ENCODE measurements at regions not wholly inside any gene's neighbourhood (a gene's known extent, or its start where the extent isn't known, plus 50 kb on each side); places are given as distances from the start of the nearest gene placed in this dataset.

- no peak overlapping the region for H2AFZ ChIP-seq (ENCODE audit: low read length, unreplicated experiment)
- no peaks in the 10 kb centered on the region for H3K36me3 ChIP-seq (ENCODE audit: insufficient read depth, low read length)
- no peak overlapping the region for H3K27ac ChIP-seq (ENCODE audit: low read depth, low read length)
- no peaks in the 10 kb centered on the region for H3K27me3 ChIP-seq (ENCODE audit: insufficient read depth, low read length)
- no peaks in the 10 kb centered on the region for H3K4me1 ChIP-seq (ENCODE audit: control insufficient read depth, insufficient read depth, low read length, unreplicated experiment)
- H3K79me2 ChIP-seq (ENCODE audit: control insufficient read depth, insufficient read depth, low read length, unreplicated experiment) = no peaks in the 10 kb centered on the region
- H3K4me3 ChIP-seq (ENCODE audit: low read depth, low read length) = no peak overlapping the region
Observed at GRCh38 chr15:37359101-37359892, 258.9 kb upstream of the MEIS2 start.

- H2AFZ ChIP-seq (ENCODE audit: low read length, unreplicated experiment) = no peak overlapping the region
- no peaks in the 10 kb centered on the region for H3K4me1 ChIP-seq (ENCODE audit: control insufficient read depth, insufficient read depth, low read length, unreplicated experiment)
Observed at GRCh38 chr15:37359893-37360290, 259.5 kb upstream of the MEIS2 start.

GRCh38 chr15:37360724-37361123, 260.4 kb upstream of the MEIS2 start:
- Histone ChIP-seq H3K27ac (ENCODE audit: low read depth, low read length) (no peak overlapping the region), H3K4me1 (ENCODE audit: control insufficient read depth, insufficient read depth, low read length, unreplicated experiment) (no peaks in the 10 kb centered on the region), H3K36me3 (ENCODE audit: insufficient read depth, low read length) (no peaks in the 10 kb centered on the region), H2AFZ (ENCODE audit: low read length, unreplicated experiment) (no peak overlapping the region), H3K4me3 (ENCODE audit: low read depth, low read length) (no peak overlapping the region), H3K79me2 (ENCODE audit: control insufficient read depth, insufficient read depth, low read length, unreplicated experiment) (no peaks in the 10 kb centered on the region), H3K27me3 (ENCODE audit: insufficient read depth, low read length) (no peaks in the 10 kb centered on the region)

More at GRCh38 chr15:37359893-37360290, 259.5 kb upstream of the MEIS2 start:
- H3K27ac ChIP-seq (ENCODE audit: low read depth, low read length) = no peak overlapping the region
- H3K27me3 ChIP-seq (ENCODE audit: insufficient read depth, low read length) = no peaks in the 10 kb centered on the region
- no peaks in the 10 kb centered on the region for H3K79me2 ChIP-seq (ENCODE audit: control insufficient read depth, insufficient read depth, low read length, unreplicated experiment)
- no peak overlapping the region for H3K4me3 ChIP-seq (ENCODE audit: low read depth, low read length)
- H3K36me3 ChIP-seq (ENCODE audit: insufficient read depth, low read length) = no peaks in the 10 kb centered on the region

GRCh38 chr15:37361621-37362020, 261.3 kb upstream of the MEIS2 start:
- no peaks in the 10 kb centered on the region for H3K4me1 ChIP-seq (ENCODE audit: control insufficient read depth, insufficient read depth, low read length, unreplicated experiment)
- H3K4me3 ChIP-seq (ENCODE audit: low read depth, low read length) = no peak overlapping the region
- no peak overlapping the region for H3K27ac ChIP-seq (ENCODE audit: low read depth, low read length)
- H3K79me2 ChIP-seq (ENCODE audit: control insufficient read depth, insufficient read depth, low read length, unreplicated experiment) = no peaks in the 10 kb centered on the region
- no peak overlapping the region for H2AFZ ChIP-seq (ENCODE audit: low read length, unreplicated experiment)
- no peaks in the 10 kb centered on the region for H3K27me3 ChIP-seq (ENCODE audit: insufficient read depth, low read length)
- H3K36me3 ChIP-seq (ENCODE audit: insufficient read depth, low read length) = no peaks in the 10 kb centered on the region

- Histone ChIP-seq H3K4me1 (ENCODE audit: control insufficient read depth, insufficient read depth, low read length, unreplicated experiment) (no peaks in the 10 kb centered on the region), H3K79me2 (ENCODE audit: control insufficient read depth, insufficient read depth, low read length, unreplicated experiment) (no peaks in the 10 kb centered on the region), H3K36me3 (ENCODE audit: insufficient read depth, low read length) (no peaks in the 10 kb centered on the region), H3K27ac (ENCODE audit: low read depth, low read length) (no peak overlapping the region), H2AFZ (ENCODE audit: low read length, unreplicated experiment) (no peak overlapping the region), H3K4me3 (ENCODE audit: low read depth, low read length) (no peak overlapping the region), H3K27me3 (ENCODE audit: insufficient read depth, low read length) (no peaks in the 10 kb centered on the region)
Observed at GRCh38 chr15:37362414-37362813, 262.1 kb upstream of the MEIS2 start.

GRCh38 chr15:37368961-37369360, 268.6 kb upstream of the MEIS2 start:
- no peaks in the 10 kb centered on the region for H3K4me1 ChIP-seq (ENCODE audit: control insufficient read depth, insufficient read depth, low read length, unreplicated experiment)
- H3K27me3 ChIP-seq (ENCODE audit: insufficient read depth, low read length) = no peaks in the 10 kb centered on the region
- H2AFZ ChIP-seq (ENCODE audit: low read length, unreplicated experiment) = no peak overlapping the region
- no peaks in the 10 kb centered on the region for H3K79me2 ChIP-seq (ENCODE audit: control insufficient read depth, insufficient read depth, low read length, unreplicated experiment)
- no peaks in the 10 kb centered on the region for H3K36me3 ChIP-seq (ENCODE audit: insufficient read depth, low read length)
- H3K4me3 ChIP-seq (ENCODE audit: low read depth, low read length) = no peak overlapping the region
- no peak overlapping the region for H3K27ac ChIP-seq (ENCODE audit: low read depth, low read length)

- H3K27ac ChIP-seq (ENCODE audit: low read depth, low read length) = no peak overlapping the region
- 0 out of 2 replicates have a peak, but pooled peaks cover 6% of the 10 kb centered on the region for H3K27me3 ChIP-seq (ENCODE audit: insufficient read depth, low read length)
- no peak overlapping the region for H3K4me3 ChIP-seq (ENCODE audit: low read depth, low read length)
- H3K79me2 ChIP-seq (ENCODE audit: control insufficient read depth, insufficient read depth, low read length, unreplicated experiment) = no peaks in the 10 kb centered on the region
- H3K36me3 ChIP-seq (ENCODE audit: insufficient read depth, low read length) = no peaks in the 10 kb centered on the region
- H3K4me1 ChIP-seq (ENCODE audit: control insufficient read depth, insufficient read depth, low read length, unreplicated experiment) = no peaks in the 10 kb centered on the region
- no peak overlapping the region for H2AFZ ChIP-seq (ENCODE audit: low read length, unreplicated experiment)
Observed at GRCh38 chr15:37370941-37371340, 270.6 kb upstream of the MEIS2 start.

GRCh38 chr15:37372064-37372463, 271.7 kb upstream of the MEIS2 start:
- H3K4me1 ChIP-seq (ENCODE audit: control insufficient read depth, insufficient read depth, low read length, unreplicated experiment) = no peaks in the 10 kb centered on the region
- H2AFZ ChIP-seq (ENCODE audit: low read length, unreplicated experiment) = no peak overlapping the region
- no peak overlapping the region for H3K4me3 ChIP-seq (ENCODE audit: low read depth, low read length)
- no peak overlapping the region for H3K27ac ChIP-seq (ENCODE audit: low read depth, low read length)
- no peaks in the 10 kb centered on the region for H3K36me3 ChIP-seq (ENCODE audit: insufficient read depth, low read length)
- H3K79me2 ChIP-seq (ENCODE audit: control insufficient read depth, insufficient read depth, low read length, unreplicated experiment) = no peaks in the 10 kb centered on the region
- 0 out of 2 replicates have a peak, but pooled peaks cover 6% of the 10 kb centered on the region for H3K27me3 ChIP-seq (ENCODE audit: insufficient read depth, low read length)

- Histone ChIP-seq H3K79me2 (ENCODE audit: control insufficient read depth, insufficient read depth, low read length, unreplicated experiment) (no peaks in the 10 kb centered on the region), H3K4me1 (ENCODE audit: control insufficient read depth, insufficient read depth, low read length, unreplicated experiment) (no peaks in the 10 kb centered on the region), H3K4me3 (ENCODE audit: low read depth, low read length) (no peak overlapping the region), H3K27me3 (ENCODE audit: insufficient read depth, low read length) (peaks cover 10% of the 10 kb centered on the region; the same call in 1 of the 2 replicates), H2AFZ (ENCODE audit: low read length, unreplicated experiment) (no peak overlapping the region), H3K36me3 (ENCODE audit: insufficient read depth, low read length) (no peaks in the 10 kb centered on the region), H3K27ac (ENCODE audit: low read depth, low read length) (no peak overlapping the region)
Observed at GRCh38 chr15:37375519-37375918, 275.2 kb upstream of the MEIS2 start.

- H3K36me3 ChIP-seq (ENCODE audit: insufficient read depth, low read length) = no peaks in the 10 kb centered on the region
- no peak overlapping the region for H3K4me3 ChIP-seq (ENCODE audit: low read depth, low read length)
- H3K27ac ChIP-seq (ENCODE audit: low read depth, low read length) = no peak overlapping the region
- H3K79me2 ChIP-seq (ENCODE audit: control insufficient read depth, insufficient read depth, low read length, unreplicated experiment) = no peaks in the 10 kb centered on the region
- no peaks in the 10 kb centered on the region for H3K4me1 ChIP-seq (ENCODE audit: control insufficient read depth, insufficient read depth, low read length, unreplicated experiment)
- no peak overlapping the region for H2AFZ ChIP-seq (ENCODE audit: low read length, unreplicated experiment)
- peaks cover 10% of the 10 kb centered on the region; the same call in 1 of the 2 replicates for H3K27me3 ChIP-seq (ENCODE audit: insufficient read depth, low read length)
Observed at GRCh38 chr15:37377428-37377827, 277.1 kb upstream of the MEIS2 start.

- Histone ChIP-seq H2AFZ (ENCODE audit: low read length, unreplicated experiment) (no peak overlapping the region), H3K4me1 (ENCODE audit: control insufficient read depth, insufficient read depth, low read length, unreplicated experiment) (no peaks in the 10 kb centered on the region)
Observed at GRCh38 chr15:37394402-37395099, 294.2 kb upstream of the MEIS2 start.

More at GRCh38 chr15:37394402-37395099, 294.2 kb upstream of the MEIS2 start:
- no peaks in the 10 kb centered on the region for H3K27me3 ChIP-seq (ENCODE audit: insufficient read depth, low read length)
- H3K36me3 ChIP-seq (ENCODE audit: insufficient read depth, low read length) = no peaks in the 10 kb centered on the region
- H3K27ac ChIP-seq (ENCODE audit: low read depth, low read length) = no peak overlapping the region
- no peaks in the 10 kb centered on the region for H3K79me2 ChIP-seq (ENCODE audit: control insufficient read depth, insufficient read depth, low read length, unreplicated experiment)
- H3K4me3 ChIP-seq (ENCODE audit: low read depth, low read length) = no peak overlapping the region

Measured in ACC112 (cell line).